ENCODE measurements at regions not wholly inside any gene's neighbourhood (a gene's known extent, or its start where the extent isn't known, plus 50 kb on each side); places are given as distances from the start of the nearest gene placed in this dataset.
"Not testable (repeated sequence)": the region's sequence is repeated elsewhere in the genome, so short reads cannot be mapped to it uniquely, and the experiment has no call there.

GRCh38 chr4:129254526-129254925 is 158.6 kb downstream of the C4orf33 start:
- DNase-seq: peak; percentile 44

GRCh38 chr4:129261584-129261983 is 165.6 kb downstream of the C4orf33 start:
- DNase-seq: no peak

GRCh38 chr4:129264008-129264657 is 168.2 kb downstream of the C4orf33 start:
- DNase-seq: no peak

- DNase-seq: no peak
Measured at GRCh38 chr4:129278868-129279267, 182.9 kb downstream of the C4orf33 start.

GRCh38 chr4:129282293-129282692 is 186.3 kb downstream of the C4orf33 start:
- DNase-seq: no peak

GRCh38 chr4:129292194-129292593 is 196.2 kb downstream of the C4orf33 start:
- not testable (repeated sequence) for DNase-seq

- no peak for DNase-seq
Measured at GRCh38 chr4:129314781-129315180, 218.8 kb downstream of the C4orf33 start.

GRCh38 chr4:129322920-129323319 is 227.0 kb downstream of the C4orf33 start:
- no peak for DNase-seq

GRCh38 chr4:129323658-129324057 is 227.7 kb downstream of the C4orf33 start:
- no peak for DNase-seq

- no peak for DNase-seq
Measured at GRCh38 chr4:129326571-129327460, 230.9 kb downstream of the C4orf33 start.

- DNase-seq: no peak
Measured at GRCh38 chr4:129327637-129328036, 231.7 kb downstream of the C4orf33 start.

- no peak for DNase-seq
Measured at GRCh38 chr4:129328162-129328561, 232.2 kb downstream of the C4orf33 start.

GRCh38 chr4:129334136-129334535 is 238.2 kb downstream of the C4orf33 start:
- no peak for DNase-seq

- no peak for DNase-seq
Measured at GRCh38 chr4:129335276-129335675, 239.3 kb downstream of the C4orf33 start.

- DNase-seq: no peak
Measured at GRCh38 chr4:129335818-129336217, 239.9 kb downstream of the C4orf33 start.

- DNase-seq: no peak
Measured at GRCh38 chr4:129336457-129337227, 240.7 kb downstream of the C4orf33 start.

- no peak for DNase-seq
Measured at GRCh38 chr4:129337228-129337620, 241.3 kb downstream of the C4orf33 start.

GRCh38 chr4:129342819-129343408 is 247.0 kb downstream of the C4orf33 start:
- DNase-seq: peak; percentile 80

GRCh38 chr4:129344058-129344457 is 248.1 kb downstream of the C4orf33 start:
- DNase-seq: peak; percentile 32

GRCh38 chr4:129345609-129346008 is 249.7 kb downstream of the C4orf33 start:
- no peak for DNase-seq

GRCh38 chr4:129346036-129346435 is 250.1 kb downstream of the C4orf33 start:
- no peak for DNase-seq

GRCh38 chr4:129346734-129347133 is 250.8 kb downstream of the C4orf33 start:
- DNase-seq: no peak

All from fibroblast of upper back skin (primary cell).